ACC112 (cell line): ENCODE measurements at regions not wholly inside any gene's neighbourhood (a gene's known extent, or its start where the extent isn't known, plus 50 kb on each side); places are given as distances from the start of the nearest gene placed in this dataset.

Source experiments
- H2AFZ ChIP-seq: fragments of 200-600 bp; sonication (generic); one replicate; pipeline ENCODE4 v1.6.0; 2017; ENCODE audit warnings: antibody characterized with exemption, low read length; ENCODE audit not compliant: unreplicated experiment
- H3K27ac ChIP-seq: fragments of 200-600 bp; sonication (generic); 2 replicates; pipeline ENCODE4 v1.5.1; 2014; ENCODE audit warnings: low read depth, mild to moderate bottlenecking, antibody characterized with exemption, low read length, moderate library complexity
- H3K27me3 ChIP-seq: fragments of 200-600 bp; sonication (generic); 2 replicates; pipeline ENCODE4 v1.6.1; 2014; ENCODE audit warnings: mild to moderate bottlenecking, antibody characterized with exemption, low read length, moderate library complexity, mixed read lengths; ENCODE audit not compliant: insufficient read depth
- H3K36me3 ChIP-seq: fragments of 200-600 bp; sonication (generic); 2 replicates; pipeline ENCODE4 v1.6.1; 2016; ENCODE audit warnings: mild to moderate bottlenecking, antibody characterized with exemption, low read length, moderate library complexity, mixed read lengths; ENCODE audit not compliant: insufficient read depth
- H3K4me1 ChIP-seq: fragments of 200-600 bp; sonication (generic); one replicate; pipeline ENCODE4 v1.6.1; 2016; ENCODE audit warnings: low read length, mixed read lengths; ENCODE audit not compliant: insufficient read depth, unreplicated experiment, control insufficient read depth
- H3K4me3 ChIP-seq: fragments of 200-600 bp; sonication (generic); 2 replicates; pipeline ENCODE4 v1.5.1; 2014; ENCODE audit warnings: mild to moderate bottlenecking, low read depth, low read length
- H3K79me2 ChIP-seq: fragments of 200-600 bp; sonication (generic); one replicate; pipeline ENCODE4 v1.6.0; 2016; ENCODE audit warnings: low read length; ENCODE audit not compliant: control insufficient read depth, unreplicated experiment, insufficient read depth

DNA sequence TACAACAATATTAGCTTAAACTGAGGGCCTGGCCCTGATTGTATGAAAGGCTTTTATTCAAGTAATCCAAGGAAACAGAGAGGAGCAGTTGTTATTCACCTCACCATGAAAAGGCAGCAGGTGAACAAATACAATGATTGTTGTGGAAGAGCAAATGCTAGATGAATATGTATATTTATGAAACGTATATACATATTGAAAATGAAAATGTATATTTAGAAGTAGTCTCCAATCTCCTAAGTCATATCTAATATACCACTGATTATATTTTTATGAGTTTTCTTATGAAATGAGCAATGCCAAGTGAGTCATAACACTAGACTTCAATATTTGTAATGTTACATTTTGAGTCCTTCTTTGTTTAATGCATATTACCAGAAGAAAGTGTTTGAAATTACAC, 116.2 kb upstream of the KCNMB2 start:
- no peak overlapping the region for H3K4me3 ChIP-seq
- H3K79me2 ChIP-seq = no peaks in the 10 kb centered on the region
- no peaks in the 10 kb centered on the region for H3K36me3 ChIP-seq
- no peaks in the 10 kb centered on the region for H3K27me3 ChIP-seq
- no peak overlapping the region for H2AFZ ChIP-seq
- no peak overlapping the region for H3K27ac ChIP-seq
- peaks cover 14% of the 10 kb centered on the region for H3K4me1 ChIP-seq

DNA sequence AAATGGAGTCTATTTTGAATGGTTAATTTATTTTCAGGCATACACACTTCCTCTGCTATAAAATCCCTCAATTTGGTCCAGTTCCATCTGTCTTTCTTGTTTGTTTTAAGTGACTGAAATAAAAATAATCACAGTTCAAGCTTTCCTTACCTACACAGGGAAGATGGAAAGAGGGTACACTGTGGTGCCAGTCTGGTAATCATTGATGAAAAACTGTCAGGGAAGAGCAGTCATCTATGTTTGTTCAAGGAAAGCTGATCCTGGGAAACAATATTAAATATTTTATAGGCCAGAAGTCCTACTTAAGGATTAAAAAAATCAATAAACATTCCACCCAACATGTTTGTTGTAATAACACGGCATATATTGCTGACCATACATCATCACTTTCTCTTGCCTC, 115.2 kb upstream of the KCNMB2 start:
- Histone ChIP-seq H3K27me3 (no peaks in the 10 kb centered on the region), H3K4me1 (peaks cover 14% of the 10 kb centered on the region), H3K4me3 (no peak overlapping the region), H2AFZ (no peak overlapping the region), H3K79me2 (no peaks in the 10 kb centered on the region), H3K27ac (no peak overlapping the region), H3K36me3 (no peaks in the 10 kb centered on the region)

DNA sequence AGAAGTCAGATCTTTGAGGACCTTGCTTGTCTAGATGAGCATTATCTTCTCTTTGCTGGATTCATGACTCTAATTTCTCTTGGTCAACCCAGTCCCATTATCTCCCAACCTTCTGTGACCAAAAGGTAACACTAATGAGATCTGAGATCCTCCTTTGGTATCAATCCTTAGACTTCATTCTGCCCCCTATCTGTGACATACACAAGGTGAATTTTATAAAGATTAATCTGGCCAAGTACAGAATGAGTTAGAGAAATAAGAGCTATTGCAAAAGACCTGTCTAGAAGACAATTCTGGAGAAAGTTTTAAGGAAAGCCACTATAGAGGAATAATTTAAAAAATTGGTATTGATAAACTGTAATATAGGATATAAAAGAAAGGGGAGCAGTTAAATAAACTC, 113.8 kb upstream of the KCNMB2 start:
- H3K27me3 ChIP-seq = no peaks in the 10 kb centered on the region

DNA sequence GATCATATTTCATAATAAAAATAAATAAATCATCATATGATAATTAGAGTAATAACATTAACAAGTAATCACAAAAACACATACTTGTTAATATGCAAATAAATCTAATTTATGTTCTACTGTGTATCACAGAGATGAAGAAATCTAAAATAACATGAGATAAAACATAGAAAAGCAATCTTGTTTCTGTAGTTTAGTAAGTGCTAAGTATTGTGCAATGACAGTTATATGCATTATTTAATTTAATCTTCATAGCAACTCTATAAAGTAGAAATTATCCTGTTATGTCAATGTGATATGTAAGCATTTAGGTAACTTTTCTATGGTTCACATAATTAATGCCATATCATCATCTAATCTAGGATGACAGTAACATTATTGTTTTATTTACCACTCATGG, 108.2 kb upstream of the KCNMB2 start:
- no peak overlapping the region for H2AFZ ChIP-seq
- no peaks in the 10 kb centered on the region for H3K79me2 ChIP-seq
- H3K4me1 ChIP-seq = no peaks in the 10 kb centered on the region
- no peak overlapping the region for H3K27ac ChIP-seq
- H3K36me3 ChIP-seq = no peaks in the 10 kb centered on the region
- H3K27me3 ChIP-seq = no peaks in the 10 kb centered on the region
- H3K4me3 ChIP-seq = no peak overlapping the region

More for the DNA sequence above, 113.8 kb upstream of the KCNMB2 start:
- Histone ChIP-seq H3K36me3 (no peaks in the 10 kb centered on the region), H3K79me2 (no peaks in the 10 kb centered on the region), H3K4me3 (no peak overlapping the region), H3K27ac (no peak overlapping the region), H2AFZ (no peak overlapping the region), H3K4me1 (peaks cover 14% of the 10 kb centered on the region)

DNA sequence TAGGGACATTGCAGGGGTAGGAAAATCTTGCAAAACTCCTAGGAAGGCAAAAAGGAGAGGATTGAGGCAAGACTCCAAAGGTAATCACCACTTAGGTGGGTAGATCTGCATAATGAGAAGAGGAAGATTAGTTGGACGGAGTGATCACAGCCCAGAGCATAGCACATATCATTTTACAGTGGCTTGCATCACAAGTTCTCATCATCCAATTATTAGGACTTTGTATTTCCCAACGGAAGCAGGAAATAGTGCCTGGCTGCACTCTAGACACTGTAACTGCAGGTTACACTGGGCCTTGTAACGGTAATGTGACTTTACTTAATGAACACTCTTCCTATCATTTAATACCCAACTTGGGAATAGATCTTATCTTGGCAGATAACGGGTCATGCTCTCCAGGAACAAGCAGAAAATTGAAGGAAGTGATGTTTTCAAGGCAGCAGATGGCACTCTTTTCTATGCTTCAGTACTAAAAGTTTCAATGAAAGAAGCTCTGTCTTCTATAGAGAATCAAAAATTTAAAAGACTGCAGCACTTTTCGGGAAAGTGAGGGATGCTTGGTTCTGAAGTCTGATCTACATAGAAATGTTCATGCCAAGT, 101.9 kb upstream of the KCNMB2 start:
- no peaks in the 10 kb centered on the region for H3K36me3 ChIP-seq
- peaks cover 3% of the 10 kb centered on the region for H3K4me1 ChIP-seq
- H2AFZ ChIP-seq = no peak overlapping the region
- H3K79me2 ChIP-seq = no peaks in the 10 kb centered on the region
- no peaks in the 10 kb centered on the region for H3K27me3 ChIP-seq
- H3K4me3 ChIP-seq = no peak overlapping the region
- no peak overlapping the region for H3K27ac ChIP-seq

DNA sequence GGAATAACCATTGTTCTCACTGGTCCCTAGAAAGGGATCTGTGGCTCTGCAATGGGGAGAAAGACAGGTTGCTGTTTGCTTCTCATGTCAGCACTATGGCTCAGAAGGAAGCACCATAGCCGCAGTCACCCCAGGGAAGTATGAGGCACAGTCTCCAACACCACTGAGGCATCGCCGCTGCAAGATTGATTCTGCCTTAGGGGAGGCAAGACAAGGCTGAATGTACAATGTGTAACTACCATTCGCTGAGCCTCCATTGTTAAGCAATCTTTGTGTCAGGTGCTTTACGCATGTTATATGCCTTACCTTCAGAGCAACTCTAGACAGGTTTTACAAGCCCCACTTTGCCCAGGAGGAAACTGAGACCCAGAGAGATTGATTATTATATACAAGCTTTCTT, 100.7 kb upstream of the KCNMB2 start:
- H3K4me3 ChIP-seq = no peak overlapping the region
- no peak overlapping the region for H2AFZ ChIP-seq
- H3K27me3 ChIP-seq = no peaks in the 10 kb centered on the region
- H3K79me2 ChIP-seq = no peaks in the 10 kb centered on the region
- peaks cover 3% of the 10 kb centered on the region for H3K4me1 ChIP-seq
- no peak overlapping the region for H3K27ac ChIP-seq
- no peaks in the 10 kb centered on the region for H3K36me3 ChIP-seq

DNA sequence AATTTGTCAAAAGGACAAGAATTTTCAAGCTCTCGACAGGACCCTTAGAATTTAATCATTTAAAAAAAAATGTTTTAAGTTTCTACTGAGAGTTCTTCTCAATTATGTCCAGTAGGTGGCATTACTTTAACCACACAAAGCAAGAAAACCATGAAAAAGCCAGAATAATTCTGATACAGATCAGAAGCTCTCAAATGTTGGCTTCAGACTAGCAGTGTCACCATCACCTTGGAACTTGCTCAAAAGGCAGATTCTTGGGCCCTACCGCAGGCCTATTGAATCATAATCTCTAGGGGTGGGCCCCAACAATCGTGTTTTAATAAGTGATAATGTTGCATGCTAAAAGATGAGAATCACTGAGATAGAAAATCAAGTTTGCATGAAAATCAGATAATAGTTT, 99.5 kb upstream of the KCNMB2 start:
- Histone ChIP-seq H3K4me3 (no peak overlapping the region), H3K79me2 (no peaks in the 10 kb centered on the region), H2AFZ (no peak overlapping the region), H3K27me3 (no peaks in the 10 kb centered on the region), H3K27ac (no peak overlapping the region), H3K36me3 (no peaks in the 10 kb centered on the region), H3K4me1 (peaks cover 3% of the 10 kb centered on the region)

DNA sequence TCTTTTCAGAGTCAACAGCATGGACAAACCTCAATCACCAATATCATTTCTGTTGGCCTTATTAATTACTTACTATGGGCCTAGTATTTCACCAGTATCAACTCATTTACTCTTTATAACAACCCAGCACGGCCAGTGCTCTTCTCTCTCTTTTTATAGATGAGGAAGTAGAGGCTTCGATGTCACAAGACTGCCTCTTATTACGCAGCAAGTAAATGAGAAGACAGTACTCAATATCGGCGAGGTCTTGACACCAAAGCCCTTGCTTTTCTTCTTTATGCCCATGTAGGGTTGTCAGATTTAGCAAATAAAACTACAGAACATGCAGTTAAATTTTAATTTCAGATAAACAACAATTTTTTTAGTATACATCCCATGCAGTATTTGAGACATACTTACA, 99.0 kb upstream of the KCNMB2 start:
- H3K4me1 ChIP-seq = peaks cover 3% of the 10 kb centered on the region
- no peaks in the 10 kb centered on the region for H3K36me3 ChIP-seq
- H3K4me3 ChIP-seq = no peak overlapping the region
- no peaks in the 10 kb centered on the region for H3K27me3 ChIP-seq
- H2AFZ ChIP-seq = no peak overlapping the region
- H3K79me2 ChIP-seq = no peaks in the 10 kb centered on the region
- H3K27ac ChIP-seq = no peak overlapping the region

DNA sequence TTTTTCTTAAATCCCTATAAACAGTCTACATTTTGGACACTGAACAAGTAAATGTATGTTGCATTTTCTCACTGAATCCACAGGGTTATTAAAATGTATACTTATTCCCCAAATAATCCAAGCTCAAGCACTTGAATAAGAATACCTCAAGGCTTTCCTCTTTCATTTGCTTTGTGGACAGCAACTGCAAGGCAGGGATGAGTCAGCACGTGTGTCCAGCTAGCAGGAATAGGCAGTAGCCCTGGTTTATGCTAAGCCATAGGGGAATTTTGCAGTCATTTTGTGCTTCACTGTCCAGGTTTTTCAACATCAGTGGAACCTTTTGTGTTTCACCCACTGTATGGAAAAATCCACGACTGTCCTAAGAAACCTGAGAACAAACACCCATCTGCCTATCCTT, 96.7 kb upstream of the KCNMB2 start:
- no peaks in the 10 kb centered on the region for H3K79me2 ChIP-seq
- H3K4me1 ChIP-seq = peaks cover 3% of the 10 kb centered on the region
- H3K36me3 ChIP-seq = no peaks in the 10 kb centered on the region
- H3K27me3 ChIP-seq = no peaks in the 10 kb centered on the region
- H3K27ac ChIP-seq = no peak overlapping the region
- H2AFZ ChIP-seq = no peak overlapping the region
- no peak overlapping the region for H3K4me3 ChIP-seq

DNA sequence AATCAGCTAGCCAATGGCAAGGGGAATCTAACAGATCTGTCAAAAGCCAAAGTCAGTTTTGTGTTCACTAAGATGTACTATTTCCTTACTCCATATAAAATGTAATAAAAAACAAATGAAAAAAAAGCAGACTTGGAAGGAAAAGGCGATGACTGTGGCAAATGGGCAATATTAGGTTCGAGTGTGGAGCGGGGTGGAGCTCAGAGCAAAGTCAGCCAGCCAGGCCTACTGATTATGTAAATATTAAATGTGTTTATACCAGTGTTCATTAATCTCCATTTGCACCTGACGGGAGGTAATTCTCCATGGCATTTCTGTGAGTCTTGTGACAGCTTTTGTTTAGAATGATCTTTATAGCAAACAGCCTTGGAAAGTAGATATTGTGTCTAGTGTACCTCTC, 96.2 kb upstream of the KCNMB2 start:
- Histone ChIP-seq H3K4me1 (peaks cover 3% of the 10 kb centered on the region), H3K36me3 (no peaks in the 10 kb centered on the region), H2AFZ (no peak overlapping the region), H3K79me2 (no peaks in the 10 kb centered on the region), H3K27me3 (no peaks in the 10 kb centered on the region), H3K27ac (no peak overlapping the region), H3K4me3 (no peak overlapping the region)

DNA sequence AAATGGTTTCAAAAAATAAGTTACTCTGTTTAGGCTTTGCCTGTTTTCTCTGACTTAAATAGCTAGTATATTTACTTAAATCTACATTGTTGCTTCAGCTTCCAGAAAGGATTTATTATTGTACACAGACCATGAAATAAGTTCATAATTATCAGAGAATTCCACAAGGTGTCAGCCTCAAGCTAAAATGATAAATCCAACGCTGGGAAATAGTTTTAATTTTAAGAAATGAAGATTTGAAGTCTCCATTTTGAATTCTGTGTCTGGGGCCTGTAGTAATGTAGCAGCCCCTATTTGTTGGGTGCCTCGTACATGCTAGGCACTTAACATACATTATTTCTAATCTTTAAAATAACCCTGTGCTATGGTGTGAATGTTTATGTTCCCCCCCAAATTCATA, 92.6 kb upstream of the KCNMB2 start:
- H3K4me3 ChIP-seq = no peak overlapping the region
- H2AFZ ChIP-seq = peak overlapping the region; percentile 55

More for the DNA sequence above, 92.6 kb upstream of the KCNMB2 start:
- Histone ChIP-seq H3K4me1 (no peaks in the 10 kb centered on the region), H3K27ac (no peak overlapping the region), H3K27me3 (no peaks in the 10 kb centered on the region), H3K79me2 (no peaks in the 10 kb centered on the region), H3K36me3 (no peaks in the 10 kb centered on the region)
